NOMO-1 treated with dmso at 0.1 percent for 144 hours (cell line): ENCODE measurements at regions not wholly inside any gene's neighbourhood (a gene's known extent, or its start where the extent isn't known, plus 50 kb on each side); places are given as distances from the start of the nearest gene placed in this dataset.

Experiments
- DNase-seq: peaks from one replicate; lab custom pipeline; 2025; ENCODE audit not compliant: unreplicated experiment; lab: John Stamatoyannopoulos, UW

DNA sequence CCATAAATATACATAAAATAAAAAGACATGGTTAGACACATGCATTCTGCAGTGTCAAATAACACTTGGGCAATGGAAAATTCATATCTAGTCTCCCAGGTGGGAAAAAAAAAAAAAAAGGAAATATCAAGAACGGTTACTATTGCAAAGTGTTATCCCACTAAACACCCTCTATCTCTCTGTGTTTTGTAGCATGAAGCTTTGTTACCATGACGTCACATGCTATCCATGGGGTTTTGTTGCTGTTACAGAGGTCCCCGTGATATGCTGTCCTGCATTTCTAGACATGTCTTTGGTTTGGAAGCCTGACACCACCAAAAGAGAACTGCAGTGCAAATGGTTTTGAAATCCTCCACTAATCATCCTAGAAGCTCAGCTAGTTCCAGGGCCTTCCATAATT, 50.7 kb upstream of the TLR3 start:
- no peak for DNase-seq

DNA sequence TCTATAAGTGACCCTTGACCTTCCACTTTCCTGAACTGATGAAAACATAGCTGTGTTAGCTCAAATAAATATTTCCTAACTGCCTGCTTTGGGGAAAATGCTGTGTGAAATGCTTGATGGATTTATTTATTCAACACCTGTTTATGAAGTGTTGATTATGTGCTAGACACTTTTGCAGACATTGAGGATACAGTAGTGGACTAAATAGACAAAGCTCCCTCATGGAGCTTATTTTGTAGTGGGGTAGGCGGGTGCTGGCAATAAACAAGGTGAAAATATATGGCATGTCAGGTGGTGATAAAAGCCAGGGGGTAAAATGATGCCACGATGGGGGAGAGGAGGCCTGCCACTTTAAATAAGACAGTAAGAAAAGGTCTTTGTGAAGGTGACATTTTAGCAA, 50.2 kb upstream of the TLR3 start:
- DNase-seq, result no peak
